NCI-H1417 (cell line): ENCODE measurements at regions not wholly inside any gene's neighbourhood (a gene's known extent, or its start where the extent isn't known, plus 50 kb on each side); places are given as distances from the start of the nearest gene placed in this dataset.
"Not testable (repeated sequence)": the region's sequence is repeated elsewhere in the genome, so short reads cannot be mapped to it uniquely, and the experiment has no call there.

ENCODE experiments used
- DNase-seq, 3 experiments: peaks; one replicate each; lab custom pipeline; 2025; lab: John Stamatoyannopoulos, UW

- peak in 1 of 3 experiments; percentile 27 for DNase-seq
These were observed 53.2 kb upstream of the SH3BP4 start for GRCh38 chr2:234898534-234899053.

- not testable (repeated sequence) for DNase-seq
These were observed 63.4 kb upstream of the SH3BP4 start for GRCh38 chr2:234888442-234888841.

- no peak for DNase-seq
These were observed 64.6 kb upstream of the SH3BP4 start for GRCh38 chr2:234887195-234887594.

- DNase-seq = no peak
These were observed 65.9 kb upstream of the SH3BP4 start for GRCh38 chr2:234885886-234886285.

GRCh38 chr2:234885118-234885517, 66.7 kb upstream of the SH3BP4 start:
- peak in 1 of 3 experiments; percentile 11 for DNase-seq

GRCh38 chr2:234884591-234884990, 67.2 kb upstream of the SH3BP4 start:
- DNase-seq = no peak

- DNase-seq = no peak
These were observed 70.2 kb upstream of the SH3BP4 start for GRCh38 chr2:234881413-234882241.

- DNase-seq = no peak
These were observed 71.1 kb upstream of the SH3BP4 start for GRCh38 chr2:234880551-234881211.

- no peak for DNase-seq
These were observed 72.0 kb upstream of the SH3BP4 start for GRCh38 chr2:234879671-234880455.

GRCh38 chr2:234876621-234877020, 75.2 kb upstream of the SH3BP4 start:
- DNase-seq = not testable (repeated sequence)

- DNase-seq = no peak
These were observed 77.3 kb upstream of the SH3BP4 start for GRCh38 chr2:234874347-234875046.

GRCh38 chr2:234873828-234874173, 78.0 kb upstream of the SH3BP4 start:
- no peak for DNase-seq

GRCh38 chr2:234873103-234873827, 78.6 kb upstream of the SH3BP4 start:
- DNase-seq = no peak

GRCh38 chr2:234869969-234870368, 81.8 kb upstream of the SH3BP4 start:
- DNase-seq = peak in 1 of 3 experiments; percentile 10

GRCh38 chr2:234869164-234869563, 82.7 kb upstream of the SH3BP4 start:
- no peak for DNase-seq

GRCh38 chr2:234867882-234868285, 83.9 kb upstream of the SH3BP4 start:
- no peak for DNase-seq

GRCh38 chr2:234865586-234865985, 86.2 kb upstream of the SH3BP4 start:
- no peak for DNase-seq

GRCh38 chr2:234865040-234865439, 86.8 kb upstream of the SH3BP4 start:
- DNase-seq = no peak

GRCh38 chr2:234864506-234864905, 87.3 kb upstream of the SH3BP4 start:
- no peak for DNase-seq

GRCh38 chr2:234863043-234863934, 88.5 kb upstream of the SH3BP4 start:
- peak in 1 of 3 experiments; percentile 22 for DNase-seq
